HG03064 (cell line): ENCODE measurements at regions not wholly inside any gene's neighbourhood (a gene's known extent, or its start where the extent isn't known, plus 50 kb on each side); places are given as distances from the start of the nearest gene placed in this dataset.

Experiments used
- ATAC-seq: cut with Tn5 transposase; IDR thresholded peaks from one replicate; pipeline ENCODE4 v1.9.1; 2021; ENCODE audit warnings: low read depth; ENCODE audit not compliant: unreplicated experiment

DNA sequence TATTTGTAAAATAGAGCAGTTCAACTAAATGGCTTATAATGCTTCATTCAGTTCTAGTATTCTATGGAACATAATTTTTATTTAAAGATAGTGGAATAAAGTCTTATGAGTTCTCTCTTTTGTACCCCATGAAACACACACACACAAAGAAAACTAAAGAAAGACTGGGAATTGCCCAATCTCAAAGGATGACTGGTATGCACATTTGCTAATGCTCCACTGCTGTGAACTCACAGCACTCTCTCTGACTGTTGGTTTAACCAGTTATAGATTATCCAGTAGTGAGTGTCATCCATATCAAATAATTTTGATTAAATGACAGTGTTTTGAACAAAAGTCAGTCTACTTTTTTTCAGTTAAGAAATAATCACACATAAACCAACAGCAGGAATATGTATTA, 1082.4 kb upstream of the B3GALT2 start:
- no peak for ATAC-seq

- no peak for ATAC-seq
These were observed 1080.6 kb upstream of the B3GALT2 start for GRCh38 chr1:194267021-194267420.

DNA sequence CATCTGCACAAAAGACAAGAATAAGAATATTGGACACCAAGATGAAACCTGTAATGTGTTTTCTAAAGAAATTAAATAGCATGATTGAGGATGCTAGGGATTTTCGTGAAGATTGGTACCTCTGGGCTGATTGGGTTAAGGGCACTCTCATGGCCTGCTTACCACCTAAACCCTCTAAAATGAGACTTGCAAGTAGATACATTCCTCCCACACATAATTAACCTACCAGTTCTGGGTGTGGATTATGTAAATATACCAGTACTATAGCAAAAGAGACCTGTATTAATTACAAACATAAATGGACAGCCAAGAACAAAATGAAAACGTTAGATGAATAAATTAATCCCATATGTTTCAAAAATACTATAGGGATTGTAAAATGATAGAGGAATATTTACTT, 1069.6 kb upstream of the B3GALT2 start:
- no peak for ATAC-seq

DNA sequence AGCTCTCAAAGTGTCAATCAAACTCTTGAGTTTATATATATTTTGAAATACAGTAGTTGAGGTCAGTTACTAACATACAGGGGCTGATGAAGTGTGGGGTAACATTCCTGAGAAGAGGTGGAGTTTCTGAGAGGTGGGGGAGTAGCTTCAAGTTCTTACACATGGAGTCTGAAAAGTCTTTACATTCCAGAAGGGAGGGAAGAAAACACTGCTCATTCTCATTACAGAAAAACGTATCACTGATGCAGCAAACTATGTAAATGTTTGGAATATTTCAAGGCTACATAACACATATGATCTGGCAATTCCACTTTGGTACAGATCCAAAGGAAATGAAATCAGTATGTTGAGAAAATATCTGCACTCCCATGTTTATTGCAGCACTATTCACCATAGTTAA, 1065.8 kb upstream of the B3GALT2 start:
- no peak for ATAC-seq

DNA sequence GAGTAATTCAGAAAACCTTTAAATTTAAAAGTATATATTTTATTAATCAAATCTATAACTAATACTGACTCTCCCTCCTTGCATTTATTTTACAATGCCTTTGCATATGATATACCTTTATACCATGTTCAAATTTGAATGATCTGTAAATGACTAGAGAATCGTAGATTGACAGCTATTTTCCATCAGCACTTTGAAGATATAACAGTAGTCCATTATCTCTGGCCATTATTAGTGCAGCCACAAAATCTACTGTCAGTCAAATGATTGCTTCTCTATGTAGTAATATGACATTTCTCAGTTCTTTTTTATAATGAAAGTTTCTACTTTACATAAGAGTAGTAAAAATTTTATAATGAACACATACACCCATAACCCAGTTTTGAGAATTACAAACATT, 1054.8 kb upstream of the B3GALT2 start:
- no peak for ATAC-seq

DNA sequence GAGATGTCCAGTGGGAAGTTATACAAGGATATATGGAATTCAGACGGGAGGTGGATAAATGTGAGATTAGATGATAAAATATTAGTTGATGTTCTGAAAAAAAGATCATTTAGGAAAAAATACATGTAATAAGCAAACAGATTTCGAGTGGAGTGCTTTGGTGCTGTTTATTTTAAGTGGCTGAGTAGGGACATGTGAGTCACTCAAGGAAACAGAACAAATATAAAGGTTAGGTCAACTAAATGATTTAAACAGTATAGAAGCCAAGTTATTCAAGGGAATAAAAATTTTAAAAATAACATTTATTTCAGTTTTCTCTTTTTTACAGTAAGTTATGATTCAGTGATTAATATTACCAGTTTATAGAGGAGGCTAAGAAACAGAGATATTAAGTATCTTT, 1046.7 kb upstream of the B3GALT2 start:
- ATAC-seq, result no peak

DNA sequence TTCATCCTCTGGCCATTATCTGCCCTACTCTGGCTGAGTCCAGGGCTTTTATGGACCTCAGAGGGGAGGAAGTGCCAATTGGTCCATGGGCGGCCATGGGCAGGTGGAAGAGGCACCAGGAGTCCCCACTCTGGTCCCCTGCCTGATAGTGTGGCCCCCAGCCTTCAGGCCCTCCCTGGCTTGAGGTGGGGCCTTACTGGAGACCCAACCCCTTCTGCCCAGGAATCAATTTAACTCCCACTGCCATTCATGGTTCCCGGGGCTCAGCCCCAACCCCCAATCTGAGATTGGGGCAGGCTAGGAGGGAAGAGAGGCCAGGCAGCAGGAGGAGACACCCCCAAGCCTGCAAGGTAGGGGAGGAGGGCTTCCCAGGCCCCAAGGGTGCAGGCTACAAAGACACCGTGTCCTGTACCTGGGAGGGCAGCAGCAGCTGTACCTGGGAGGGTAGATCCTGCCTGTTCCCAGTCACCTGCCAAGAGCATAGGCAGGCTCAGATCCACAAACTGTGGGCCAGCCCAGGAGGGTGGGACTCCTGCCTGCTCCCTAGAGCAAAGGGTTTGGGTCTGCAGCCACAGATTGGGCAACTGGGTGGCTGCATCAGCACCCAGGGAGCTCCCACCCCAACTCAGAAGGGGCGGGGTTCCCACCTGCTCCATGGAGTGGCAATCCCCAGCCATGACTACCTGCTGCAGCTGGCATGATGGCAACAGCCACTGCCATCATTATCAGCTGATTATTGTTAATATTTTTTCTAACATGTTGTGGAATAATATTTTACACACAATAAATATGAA, 1044.1 kb upstream of the B3GALT2 start:
- ATAC-seq, result no peak

GRCh38 chr1:194228427-194228826, 1042.0 kb upstream of the B3GALT2 start:
- no peak for ATAC-seq

GRCh38 chr1:194227161-194227560, 1040.7 kb upstream of the B3GALT2 start:
- no peak for ATAC-seq

DNA sequence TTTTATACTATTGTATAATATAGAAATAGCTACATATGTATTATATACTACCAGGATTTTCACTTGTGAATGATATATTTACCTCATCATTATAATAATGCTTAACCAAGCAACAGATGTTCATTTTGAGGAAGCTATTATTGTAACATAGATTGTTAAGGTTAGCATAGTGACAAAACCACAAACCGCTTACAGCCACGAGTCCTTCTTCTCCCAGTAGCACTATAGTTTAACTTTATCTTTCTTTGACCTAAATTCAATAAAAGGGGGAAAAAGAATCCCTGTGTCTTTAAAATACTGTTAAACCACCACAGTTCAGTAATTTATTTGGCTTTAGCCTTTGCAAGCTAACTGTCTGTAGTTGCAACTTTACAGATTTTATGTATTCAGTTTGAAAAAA, 1039.4 kb upstream of the B3GALT2 start:
- ATAC-seq, result peak; percentile 89

GRCh38 chr1:194223596-194223995, 1037.2 kb upstream of the B3GALT2 start:
- no peak for ATAC-seq

DNA sequence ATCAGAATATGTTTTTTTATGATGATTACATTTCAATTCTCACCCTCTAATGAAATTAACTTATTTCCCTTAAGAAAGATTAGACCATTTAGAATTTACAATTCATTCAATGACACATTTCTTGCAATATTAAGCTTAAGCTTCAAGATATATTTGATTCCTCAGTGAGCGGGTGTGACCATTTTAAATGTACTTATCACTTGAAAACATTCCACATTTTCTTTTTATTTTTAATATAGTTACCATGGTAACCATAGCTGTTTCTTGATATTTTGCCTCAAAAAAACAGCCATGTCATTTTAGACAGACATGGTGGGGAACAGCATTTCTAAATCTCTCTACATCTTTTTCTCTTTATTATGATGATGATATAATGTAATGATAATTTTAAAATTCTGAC, 1029.0 kb upstream of the B3GALT2 start:
- ATAC-seq, result no peak

DNA sequence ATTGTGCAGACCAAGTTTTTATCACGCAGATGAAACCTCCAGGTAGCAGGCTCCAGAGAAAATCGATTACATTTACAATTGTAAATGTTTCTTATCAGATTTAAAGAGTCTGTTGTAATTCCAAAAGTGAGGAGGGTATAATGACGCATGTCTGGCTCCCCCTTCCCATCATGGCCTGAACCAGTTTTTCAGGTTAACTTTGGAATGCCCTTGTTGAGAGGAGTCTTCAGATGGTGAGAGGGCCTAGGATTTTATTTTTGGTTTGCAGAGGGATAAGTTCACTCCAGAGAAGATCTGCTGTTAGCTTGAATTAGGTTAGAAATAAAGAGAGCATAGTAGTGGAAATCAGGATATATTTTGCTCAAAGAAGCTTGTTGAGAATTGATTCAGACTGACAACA, 1028.3 kb upstream of the B3GALT2 start:
- no peak for ATAC-seq

DNA sequence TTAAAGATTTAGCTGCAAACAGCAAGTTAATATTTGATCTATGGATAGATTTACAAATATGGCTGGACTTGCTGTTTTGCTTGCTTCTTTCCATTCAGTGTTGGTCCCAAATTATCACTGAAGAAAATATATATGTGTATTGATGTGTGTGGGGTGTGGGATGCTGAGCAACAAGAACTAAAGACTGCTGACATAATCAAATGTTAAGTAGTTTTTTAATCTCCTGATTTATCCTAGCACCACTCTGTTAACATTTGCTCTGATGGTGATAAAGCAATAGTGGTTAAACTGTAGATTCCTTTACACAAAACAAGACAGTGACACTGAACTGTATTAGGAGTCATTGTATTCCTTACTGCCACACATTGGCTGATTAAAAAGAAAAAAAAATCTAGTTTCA, 1023.5 kb upstream of the B3GALT2 start:
- no peak for ATAC-seq

GRCh38 chr1:194208674-194209073, 1022.3 kb upstream of the B3GALT2 start:
- ATAC-seq, result no peak

DNA sequence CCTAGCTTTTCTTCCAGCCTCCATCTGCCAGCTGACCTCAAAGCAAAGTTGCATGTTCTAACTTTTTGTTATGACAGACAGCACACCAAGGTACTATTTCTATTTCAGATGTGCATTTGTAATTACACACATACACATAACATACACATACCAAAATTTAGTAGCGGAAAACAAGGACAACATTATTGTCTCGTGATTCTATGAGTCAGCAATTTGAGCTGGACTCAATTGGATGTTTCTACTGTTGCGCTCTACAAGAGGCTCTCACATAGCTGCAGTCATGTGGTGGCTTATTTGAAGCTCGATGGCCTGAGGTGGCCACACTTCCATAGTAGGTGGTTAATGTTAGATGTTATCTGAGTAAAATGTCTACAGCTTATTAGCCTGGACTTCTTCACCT, 1010.1 kb upstream of the B3GALT2 start:
- ATAC-seq, result no peak

- ATAC-seq, result no peak
These were observed 1008.3 kb upstream of the B3GALT2 start for GRCh38 chr1:194194724-194195123.

GRCh38 chr1:194184974-194185373, 998.6 kb upstream of the B3GALT2 start:
- ATAC-seq, result no peak

DNA sequence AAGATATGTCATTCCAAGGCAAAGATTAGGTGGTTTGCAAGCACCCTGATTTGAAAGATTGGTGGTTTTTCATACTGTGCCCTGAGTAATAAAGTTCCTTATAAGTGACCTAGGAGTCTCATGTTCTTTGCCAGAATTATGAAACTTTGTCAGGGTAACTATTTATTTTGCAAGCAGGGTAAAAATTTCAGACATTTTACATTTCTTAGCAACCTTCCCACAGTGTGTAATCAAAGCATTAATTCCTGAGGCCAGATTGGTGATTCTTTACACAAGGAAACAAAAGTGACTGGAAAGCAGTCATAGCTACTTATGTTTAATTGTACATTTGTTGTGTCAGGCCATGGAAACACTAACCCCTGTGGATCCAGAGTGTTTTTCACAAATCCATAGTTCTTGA, 998.0 kb upstream of the B3GALT2 start:
- ATAC-seq, result no peak

DNA sequence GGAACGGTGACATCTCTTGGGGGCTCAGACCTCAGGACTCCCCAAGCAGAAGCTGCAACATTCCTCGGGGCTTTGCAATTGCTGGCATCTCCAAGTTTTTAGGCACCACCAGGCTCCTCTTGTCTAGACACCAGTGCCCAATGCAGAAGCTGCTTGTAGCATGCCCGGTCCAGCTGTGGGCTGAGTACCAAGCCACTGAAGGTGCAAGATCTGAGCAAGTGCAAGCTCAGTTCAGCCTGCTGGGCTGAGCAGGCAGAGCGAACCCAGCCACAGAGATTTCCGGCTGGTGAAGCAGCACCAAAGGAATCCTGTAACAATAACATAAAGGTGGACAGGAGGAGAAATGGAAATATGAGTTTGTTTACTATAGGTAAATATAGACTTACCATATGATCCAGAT, 995.4 kb upstream of the B3GALT2 start:
- no peak for ATAC-seq

DNA sequence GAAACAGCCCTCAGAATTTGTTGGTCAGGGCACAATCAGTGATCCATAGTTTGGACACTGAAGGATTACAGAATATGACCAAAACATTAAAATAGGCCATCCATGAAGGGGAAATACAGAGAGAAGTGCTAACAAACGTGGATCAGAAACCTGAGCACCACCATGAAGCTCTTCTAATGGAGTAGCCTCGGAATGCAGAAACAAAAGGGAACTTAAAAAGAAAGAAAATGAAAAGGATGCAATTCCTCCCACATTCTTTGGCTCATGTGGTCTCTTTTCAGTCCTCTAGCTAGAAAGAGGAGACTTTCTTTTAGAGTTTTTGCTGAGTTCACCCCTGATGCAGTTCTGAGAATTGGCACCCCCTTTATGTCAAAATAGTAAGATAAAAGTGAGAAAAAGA, 989.8 kb upstream of the B3GALT2 start:
- no peak for ATAC-seq

DNA sequence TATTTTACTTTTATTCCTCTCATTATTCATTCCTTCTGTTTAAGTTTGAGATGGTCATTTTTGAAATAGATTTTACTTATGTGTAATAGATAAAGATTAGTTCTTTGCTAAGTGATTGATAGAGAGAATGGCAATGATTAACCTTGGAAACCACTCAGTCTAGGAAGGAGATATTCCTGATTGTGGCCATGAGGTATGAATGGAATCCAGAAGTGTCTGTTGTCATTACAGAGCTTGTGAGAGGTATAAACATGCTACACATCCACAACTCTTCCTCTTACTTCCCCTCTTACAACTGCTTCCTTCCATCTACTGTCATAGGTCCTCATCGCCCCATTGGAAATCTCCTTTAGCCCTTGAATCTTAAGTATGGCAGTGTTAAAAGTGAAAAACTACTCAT, 988.8 kb upstream of the B3GALT2 start:
- no peak for ATAC-seq

DNA sequence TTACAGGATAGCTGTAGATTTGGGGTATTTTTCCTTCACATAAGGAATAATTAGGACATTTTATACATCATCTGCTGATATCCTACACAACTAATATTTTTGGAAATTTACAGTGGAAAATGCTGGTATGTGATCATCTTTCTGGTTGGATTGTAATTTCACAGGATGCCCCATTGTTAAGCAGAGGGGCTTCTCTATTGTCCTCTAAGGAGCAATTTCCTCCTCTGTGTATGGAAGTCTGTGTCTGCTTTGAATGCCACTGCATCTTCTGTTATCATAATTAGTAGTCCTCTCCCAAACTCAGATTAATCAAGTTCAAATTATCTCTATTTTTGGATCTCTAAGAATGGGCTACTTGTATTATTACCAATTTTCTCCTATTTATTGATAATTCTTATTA, 988.1 kb upstream of the B3GALT2 start:
- ATAC-seq, result no peak
